Ovary (tissue), 7 donors: ENCODE measurements at regions not wholly inside any gene's neighbourhood (a gene's known extent, or its start where the extent isn't known, plus 50 kb on each side); places are given as distances from the start of the nearest gene placed in this dataset.

Experiments
- DNase-seq, 5 donors: peaks; one replicate each; pipeline ENCODE4 v3.0.0-alpha.2; 2019 to 2020
- H3K27ac ChIP-seq, 2 donors: fragments of 200-600 bp; one replicate each; pipeline versions ENCODE4 v1.5.1 to v1.8.0; 2019 to 2022
- H3K27me3 ChIP-seq: fragments of 200-600 bp; one replicate; pipeline ENCODE4 v1.8.0; 2022
- H3K36me3 ChIP-seq: fragments of 200-600 bp; sonication (generic); one replicate; pipeline ENCODE4 v1.5.1; 2019
- H3K4me1 ChIP-seq: one replicate; pipeline ENCODE4 v1.8.1; 2013; ENCODE audit warnings: mild to moderate bottlenecking, moderate library complexity; ENCODE audit not compliant: insufficient read depth
- H3K4me3 ChIP-seq: fragments of 200-600 bp; sonication (generic); one replicate; pipeline ENCODE4 v1.5.1; 2017
- H3K9me3 ChIP-seq, 2 donors: fragments of 200-600 bp in 1 of 2; sonication (generic) in 1 of 2; one replicate each; pipeline versions ENCODE4 v1.5.1 to v1.8.1; 2013 to 2019; ENCODE audit warnings: mild to moderate bottlenecking in 1 of 2, moderate library complexity in 1 of 2
- CTCF ChIP-seq, 3 donors: fragments of 450-650 bp in 2 of 3; fragments of 200-600 bp in 1 of 3; IDR thresholded peaks; one replicate each; pipeline versions ENCODE4 v1.5.1 to v1.8.0; 2016 to 2022; ENCODE audit warnings: antibody characterized with exemption in 3 of 3, mild to moderate bottlenecking in 1 of 3
- EP300 ChIP-seq: sonication (generic); formaldehyde crosslinking; IDR thresholded peaks from one replicate; pipeline ENCODE4 v1.6.1; 2017; ENCODE audit warnings: antibody characterized with exemption
- POLR2A ChIP-seq: fragments of 450-650 bp; IDR thresholded peaks from one replicate; pipeline ENCODE4 v1.6.1; 2017; ENCODE audit warnings: antibody characterized with exemption, mild to moderate bottlenecking, moderate library complexity
- WGBS, 3 donors: extraction: QIAGEN DNeasy Blood & Tissue Kit in 1 of 3; methylation state at CpG; one replicate each; pipeline versions ENCODE4 v1.1.5 to v1.1.7; 2013 to 2017; 5-methylcytosine and 5-hydroxymethylcytosine counted together
- intact Hi-C, 4 donors: fragments of 100-400 bp; cut with DNase I; formaldehyde crosslinking; loops; one replicate each; pipeline versions ENCODE4 v1.11.0 to v1.15.1; 2022 to 2023
- donor health status: DM: no; HTN: no; CAD: no; lungs with moderate emphysema.
- donor health status: DM: no; HTN: no; CAD: no.
- donor health status: Bipolar disorder and iron deficiency.
- donor health status: DM: no; HTN: no; CAD: no.
- donor health status: DM: yes; HTN: yes; CAD: no.

GRCh38 chr6:62707156-62707555 is 421.1 kb upstream of the KHDRBS2 start:
- intact Hi-C loops, result no loop called here
- DNase-seq, result no peak
- 69 to 88% (median 78%) methylated on average over 1 of the region's 1 CpG for WGBS, 3 donors

GRCh38 chr6:62683063-62683462 is 397.0 kb upstream of the KHDRBS2 start:
- TF ChIP-seq EP300, result no peak
- no peak for TF ChIP-seq POLR2A
- TF ChIP-seq CTCF (IDR thresholded peaks at IDR 0.05), result no peak
- DNase-seq, result no peak
- intact Hi-C loops, result no loop called here
- no peaks in the 10 kb centered on the region for H3K4me1 ChIP-seq
- H3K27me3 ChIP-seq, result no peaks in the 10 kb centered on the region
- H3K36me3 ChIP-seq, result no peaks in the 10 kb centered on the region
- H3K27ac ChIP-seq, result no peak overlapping the region
- 73 to 80% (median 74%) methylated on average over 4 of the region's 4 CpGs for WGBS, 3 donors
- no peaks in the 10 kb centered on the region for H3K9me3 ChIP-seq
- H3K4me3 ChIP-seq, result no peak overlapping the region

More at GRCh38 chr6:62707156-62707555, 421.1 kb upstream of the KHDRBS2 start:
- H3K4me1 ChIP-seq, result no peaks in the 10 kb centered on the region
- no peak for TF ChIP-seq CTCF (IDR thresholded peaks at IDR 0.05)
- TF ChIP-seq POLR2A, result no peak
- TF ChIP-seq EP300, result no peak
- no peaks in the 10 kb centered on the region for H3K9me3 ChIP-seq
- no peaks in the 10 kb centered on the region for H3K27me3 ChIP-seq
- no peak overlapping the region for H3K4me3 ChIP-seq
- H3K36me3 ChIP-seq, result no peaks in the 10 kb centered on the region
- H3K27ac ChIP-seq, result no peak overlapping the region

- TF ChIP-seq CTCF (IDR thresholded peaks at IDR 0.05) (no peak), EP300 (no peak), POLR2A (no peak)
- 19 to 42% (median 38%) methylated on average over 1 of the region's 1 CpG for WGBS, 3 donors
- Histone ChIP-seq H3K4me1 (no peaks in the 10 kb centered on the region), H3K27me3 (no peaks in the 10 kb centered on the region), H3K4me3 (no peak overlapping the region), H3K36me3 (no peaks in the 10 kb centered on the region), H3K9me3 (no peaks in the 10 kb centered on the region), H3K27ac (no peak overlapping the region)
- intact Hi-C loops, result no loop called here
- DNase-seq, result no peak
These were observed 395.1 kb upstream of the KHDRBS2 start for GRCh38 chr6:62681108-62681507.

GRCh38 chr6:62672989-62673388 is 387.0 kb upstream of the KHDRBS2 start:
- no peak overlapping the region for H3K27ac ChIP-seq
- no peaks in the 10 kb centered on the region for H3K36me3 ChIP-seq
- H3K9me3 ChIP-seq, result no peaks in the 10 kb centered on the region
- intact Hi-C loops, result no loop called here
- no peak for TF ChIP-seq EP300
- no peak for TF ChIP-seq POLR2A
- TF ChIP-seq CTCF (IDR thresholded peaks at IDR 0.05), result no peak
- no peaks in the 10 kb centered on the region for H3K4me1 ChIP-seq
- H3K27me3 ChIP-seq, result no peaks in the 10 kb centered on the region
- H3K4me3 ChIP-seq, result no peak overlapping the region
- DNase-seq, result no peak
